ENCODE measurements at regions not wholly inside any gene's neighbourhood (a gene's known extent, or its start where the extent isn't known, plus 50 kb on each side); places are given as distances from the start of the nearest gene placed in this dataset.
"Not testable (repeated sequence)": the region's sequence is repeated elsewhere in the genome, so short reads cannot be mapped to it uniquely, and the experiment has no call there.

DNA sequence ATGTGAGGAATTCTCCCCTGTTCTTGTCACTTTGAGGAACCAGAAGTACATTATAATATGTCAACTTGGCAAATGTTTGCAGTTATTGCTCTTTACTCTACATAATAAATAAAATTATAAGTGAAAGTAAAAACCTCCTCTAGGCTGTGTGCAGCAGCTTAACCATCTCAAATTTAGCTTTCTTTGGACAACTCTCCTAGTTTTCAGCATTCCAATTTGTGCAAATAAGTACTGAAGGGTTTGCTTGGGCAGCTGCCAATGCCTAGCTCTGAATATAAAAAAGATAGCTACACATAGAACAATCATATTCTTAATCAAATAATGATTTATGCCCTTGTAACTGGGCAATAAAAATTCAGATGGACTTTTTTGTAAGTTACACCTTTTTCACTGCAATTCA, 82.5 kb downstream of the GASK1B start:
- H3K4me1 ChIP-seq: peaks cover 5% of the 10 kb centered on the region
- no peak for DNase-seq
- CTCF ChIA-PET: no interaction called here
- intact Hi-C loops (cut with micrococcal nuclease; ENCODE audit: unreplicated experiment): loop anchor here (10.0 kb wide), 1 partner anchor 56 kb away; no protein-coding TSS in a partner anchor
- H3K27me3 Mint-ChIP-seq (ENCODE audit: insufficient read depth, unreplicated experiment): no peaks in the 10 kb centered on the region
- H3K9me3 Mint-ChIP-seq (ENCODE audit: unreplicated experiment): no peaks in the 10 kb centered on the region
- TF ChIP-seq, protein P1, sequence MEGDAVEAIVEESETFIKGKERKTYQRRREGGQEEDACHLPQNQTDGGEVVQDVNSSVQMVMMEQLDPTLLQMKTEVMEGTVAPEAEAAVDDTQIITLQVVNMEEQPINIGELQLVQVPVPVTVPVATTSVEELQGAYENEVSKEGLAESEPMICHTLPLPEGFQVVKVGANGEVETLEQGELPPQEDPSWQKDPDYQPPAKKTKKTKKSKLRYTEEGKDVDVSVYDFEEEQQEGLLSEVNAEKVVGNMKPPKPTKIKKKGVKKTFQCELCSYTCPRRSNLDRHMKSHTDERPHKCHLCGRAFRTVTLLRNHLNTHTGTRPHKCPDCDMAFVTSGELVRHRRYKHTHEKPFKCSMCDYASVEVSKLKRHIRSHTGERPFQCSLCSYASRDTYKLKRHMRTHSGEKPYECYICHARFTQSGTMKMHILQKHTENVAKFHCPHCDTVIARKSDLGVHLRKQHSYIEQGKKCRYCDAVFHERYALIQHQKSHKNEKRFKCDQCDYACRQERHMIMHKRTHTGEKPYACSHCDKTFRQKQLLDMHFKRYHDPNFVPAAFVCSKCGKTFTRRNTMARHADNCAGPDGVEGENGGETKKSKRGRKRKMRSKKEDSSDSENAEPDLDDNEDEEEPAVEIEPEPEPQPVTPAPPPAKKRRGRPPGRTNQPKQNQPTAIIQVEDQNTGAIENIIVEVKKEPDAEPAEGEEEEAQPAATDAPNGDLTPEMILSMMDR (IDR thresholded peaks at IDR 0.05; ENCODE audit: insufficient read depth in 1 of 2, low read depth in 1 of 2, low read length in 1 of 2, severe bottlenecking in 1 of 2, unreplicated experiment in 1 of 2): no peak
- no peaks in the 10 kb centered on the region for H3K36me3 ChIP-seq (ENCODE audit: control insufficient read depth, insufficient read depth, low read length)
- H3K4me1 Mint-ChIP-seq (ENCODE audit: low read depth, unreplicated experiment): peaks cover 5% of the 10 kb centered on the region
- no peak overlapping the region for H3K4me3 ChIP-seq (ENCODE audit: low read depth, low read length)
- no peaks in the 10 kb centered on the region for H3K9me3 ChIP-seq
- no peak overlapping the region for H3K4me3 Mint-ChIP-seq (ENCODE audit: unreplicated experiment)
- no peaks in the 10 kb centered on the region for H3K27me3 ChIP-seq (replicated peaks; ENCODE audit: control insufficient read depth, insufficient read depth, low read length)
- H3K27ac Mint-ChIP-seq (ENCODE audit: unreplicated experiment): no peak overlapping the region
- no peaks in the 10 kb centered on the region for H3K36me3 Mint-ChIP-seq (ENCODE audit: insufficient read depth, unreplicated experiment)
- BruUV-seq (replicated peaks): no TSS peak
- POLR2A ChIA-PET: no interaction called here

DNA sequence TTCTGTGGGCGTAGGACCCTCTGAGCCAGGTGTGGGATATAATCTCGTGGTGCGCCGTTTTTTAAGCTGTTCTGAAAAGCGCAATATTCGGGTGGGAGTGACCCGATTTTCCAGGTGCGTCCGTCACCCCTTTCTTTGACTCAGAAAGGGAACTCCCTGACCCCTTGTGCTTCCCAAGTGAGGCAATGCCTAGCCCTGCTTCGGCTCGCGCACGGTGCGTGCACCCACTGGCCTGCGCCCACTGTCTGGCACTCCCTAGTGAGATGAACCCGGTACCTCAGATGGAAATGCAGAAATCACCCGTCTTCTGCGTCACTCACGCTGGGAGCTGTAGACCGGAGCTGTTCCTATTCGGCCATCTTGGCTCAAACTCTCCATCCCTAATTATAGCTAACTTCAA, 82.9 kb downstream of the GASK1B start:
- H3K4me1 Mint-ChIP-seq (ENCODE audit: low read depth, unreplicated experiment); CTCF ChIA-PET; H3K9me3 Mint-ChIP-seq (ENCODE audit: unreplicated experiment); H3K4me1 ChIP-seq; DNase-seq; BruUV-seq (replicated peaks); H3K4me3 Mint-ChIP-seq (ENCODE audit: unreplicated experiment); H3K27me3 Mint-ChIP-seq (ENCODE audit: insufficient read depth, unreplicated experiment); H3K4me3 ChIP-seq (ENCODE audit: low read depth, low read length); H3K36me3 ChIP-seq (ENCODE audit: control insufficient read depth, insufficient read depth, low read length); H3K27me3 ChIP-seq (replicated peaks; ENCODE audit: control insufficient read depth, insufficient read depth, low read length); H3K36me3 Mint-ChIP-seq (ENCODE audit: insufficient read depth, unreplicated experiment); H3K27ac Mint-ChIP-seq (ENCODE audit: unreplicated experiment); H3K9me3 ChIP-seq; POLR2A ChIA-PET: not testable (repeated sequence)
- intact Hi-C loops (cut with micrococcal nuclease; ENCODE audit: unreplicated experiment): loop anchor here (10.0 kb wide), 1 partner anchor 55 kb away; no protein-coding TSS in a partner anchor

DNA sequence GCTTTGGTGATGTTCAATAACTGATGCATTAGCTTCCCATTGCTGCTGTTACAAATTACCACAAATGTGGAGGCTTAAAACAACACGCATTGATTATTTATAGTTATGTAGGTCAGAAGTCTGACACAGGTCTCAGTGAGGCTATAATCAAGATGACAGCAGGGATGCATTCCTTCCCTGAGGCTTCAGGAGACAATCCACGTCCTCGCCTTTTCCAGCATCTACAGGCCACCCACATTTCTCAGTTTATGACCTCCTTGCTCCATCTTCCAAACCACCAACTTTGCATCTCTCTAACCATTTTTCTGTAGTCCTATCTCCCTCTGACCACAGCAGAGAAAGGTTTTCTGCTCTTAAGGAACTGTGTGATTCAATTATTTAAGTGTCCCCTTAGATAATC, 92.5 kb downstream of the GASK1B start:
- no peaks in the 10 kb centered on the region for H3K27me3 Mint-ChIP-seq (ENCODE audit: insufficient read depth, unreplicated experiment)
- TF ChIP-seq, protein P1 (IDR thresholded peaks at IDR 0.05; ENCODE audit: insufficient read depth in 1 of 2, low read depth in 1 of 2, low read length in 1 of 2, severe bottlenecking in 1 of 2, unreplicated experiment in 1 of 2): no peak
- no TSS peak for BruUV-seq (replicated peaks)
- no peaks in the 10 kb centered on the region for H3K4me1 ChIP-seq
- no peaks in the 10 kb centered on the region for H3K9me3 Mint-ChIP-seq (ENCODE audit: unreplicated experiment)
- ChIA-PET POLR2A (no interaction called here), CTCF (no interaction called here)
- DNase-seq: no peak
- intact Hi-C loops (cut with micrococcal nuclease; ENCODE audit: unreplicated experiment): no loop called here
- no peaks in the 10 kb centered on the region for H3K36me3 ChIP-seq (ENCODE audit: control insufficient read depth, insufficient read depth, low read length)
- H3K27me3 ChIP-seq (replicated peaks; ENCODE audit: control insufficient read depth, insufficient read depth, low read length): no peaks in the 10 kb centered on the region
- H3K4me3 Mint-ChIP-seq (ENCODE audit: unreplicated experiment): no peak overlapping the region
- no peak overlapping the region for H3K4me3 ChIP-seq (ENCODE audit: low read depth, low read length)
- no peaks in the 10 kb centered on the region for H3K4me1 Mint-ChIP-seq (ENCODE audit: low read depth, unreplicated experiment)
- H3K9me3 ChIP-seq: no peaks in the 10 kb centered on the region
- H3K27ac Mint-ChIP-seq (ENCODE audit: unreplicated experiment): no peak overlapping the region
- H3K36me3 Mint-ChIP-seq (ENCODE audit: insufficient read depth, unreplicated experiment): peaks cover 6% of the 10 kb centered on the region

DNA sequence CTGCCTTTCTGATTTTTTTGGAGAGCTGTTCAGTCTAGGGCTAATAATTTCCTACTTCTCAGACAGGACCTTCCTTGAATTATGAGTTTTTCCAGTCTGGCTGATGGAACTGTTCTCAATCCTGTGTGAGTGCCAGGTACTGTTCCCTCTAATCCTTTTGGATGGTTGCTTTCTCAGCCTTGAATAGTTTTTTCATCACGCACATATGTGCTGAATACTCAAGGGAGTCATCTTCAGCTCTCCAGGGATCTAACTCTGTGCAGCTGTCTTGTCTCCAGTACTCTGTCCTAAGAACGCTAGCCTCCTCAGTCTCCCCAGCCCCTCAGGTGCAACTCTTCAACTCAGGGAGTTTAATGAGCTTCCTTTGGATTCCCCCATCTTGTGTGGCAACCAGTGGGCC, 93.2 kb downstream of the GASK1B start:
- no peaks in the 10 kb centered on the region for H3K9me3 ChIP-seq
- DNase-seq: no peak
- no peaks in the 10 kb centered on the region for H3K36me3 ChIP-seq (ENCODE audit: control insufficient read depth, insufficient read depth, low read length)
- Mint-ChIP-seq H3K9me3 (ENCODE audit: unreplicated experiment) (no peaks in the 10 kb centered on the region), H3K27me3 (ENCODE audit: insufficient read depth, unreplicated experiment) (no peaks in the 10 kb centered on the region), H3K36me3 (ENCODE audit: insufficient read depth, unreplicated experiment) (peaks cover 6% of the 10 kb centered on the region), H3K4me1 (ENCODE audit: low read depth, unreplicated experiment) (no peaks in the 10 kb centered on the region), H3K27ac (ENCODE audit: unreplicated experiment) (no peak overlapping the region), H3K4me3 (ENCODE audit: unreplicated experiment) (no peak overlapping the region)
- intact Hi-C loops (cut with micrococcal nuclease; ENCODE audit: unreplicated experiment): no loop called here
- H3K27me3 ChIP-seq (replicated peaks; ENCODE audit: control insufficient read depth, insufficient read depth, low read length): no peaks in the 10 kb centered on the region
- CTCF ChIA-PET: no interaction called here
- TF ChIP-seq, protein P1 (IDR thresholded peaks at IDR 0.05; ENCODE audit: insufficient read depth in 1 of 2, low read depth in 1 of 2, low read length in 1 of 2, severe bottlenecking in 1 of 2, unreplicated experiment in 1 of 2): no peak
- no peak overlapping the region for H3K4me3 ChIP-seq (ENCODE audit: low read depth, low read length)
- POLR2A ChIA-PET: no interaction called here
- no peaks in the 10 kb centered on the region for H3K4me1 ChIP-seq
- BruUV-seq (replicated peaks): no TSS peak
